ENCODE measurements at regions not wholly inside any gene's neighbourhood (a gene's known extent, or its start where the extent isn't known, plus 50 kb on each side); places are given as distances from the start of the nearest gene placed in this dataset.
"Not testable (repeated sequence)": the region's sequence is repeated elsewhere in the genome, so short reads cannot be mapped to it uniquely, and the experiment has no call there.

GRCh38 chr9:135185060-135185459, 97.6 kb downstream of the OLFM1 start:
- Mint-ChIP-seq H3K27ac (no peak overlapping the region), H3K27me3 (no peaks in the 10 kb centered on the region), H3K9me3 (no peaks in the 10 kb centered on the region), H3K4me1 (no peaks in the 10 kb centered on the region), H3K36me3 (no peaks in the 10 kb centered on the region), H3K4me3 (no peak overlapping the region)
- POLR2A ChIA-PET = no interaction called here
- DNase-seq (no peak), ATAC-seq (ENCODE audit: low read depth) (no peak)

- H3K36me3 Mint-ChIP-seq = no peaks in the 10 kb centered on the region
- ATAC-seq (ENCODE audit: low read depth) (no peak), DNase-seq (no peak)
- no peaks in the 10 kb centered on the region for H3K27me3 Mint-ChIP-seq
- no peaks in the 10 kb centered on the region for H3K9me3 Mint-ChIP-seq
- no peak overlapping the region for H3K27ac Mint-ChIP-seq
- H3K4me3 Mint-ChIP-seq = no peak overlapping the region
- POLR2A ChIA-PET = no interaction called here
- H3K4me1 Mint-ChIP-seq = no peaks in the 10 kb centered on the region
Measured at GRCh38 chr9:135186248-135187164, 99.0 kb downstream of the OLFM1 start.

- ATAC-seq (ENCODE audit: low read depth) = no peak
- no peak for DNase-seq
- POLR2A ChIA-PET = no interaction called here
- no peaks in the 10 kb centered on the region for H3K36me3 Mint-ChIP-seq
- no peaks in the 10 kb centered on the region for H3K4me1 Mint-ChIP-seq
- no peak overlapping the region for H3K4me3 Mint-ChIP-seq
- no peak overlapping the region for H3K27ac Mint-ChIP-seq
- H3K9me3 Mint-ChIP-seq = no peaks in the 10 kb centered on the region
- no peaks in the 10 kb centered on the region for H3K27me3 Mint-ChIP-seq
Measured at GRCh38 chr9:135187365-135187764, 99.9 kb downstream of the OLFM1 start.

GRCh38 chr9:135188681-135189151, 101.2 kb downstream of the OLFM1 start:
- ATAC-seq (ENCODE audit: low read depth) = no peak
- POLR2A ChIA-PET = no interaction called here
- Mint-ChIP-seq H3K9me3 (no peaks in the 10 kb centered on the region), H3K4me3 (no peak overlapping the region), H3K36me3 (no peaks in the 10 kb centered on the region), H3K27ac (no peak overlapping the region), H3K4me1 (no peaks in the 10 kb centered on the region), H3K27me3 (no peaks in the 10 kb centered on the region)
- DNase-seq = no peak

- no peak for ATAC-seq (ENCODE audit: low read depth)
- DNase-seq = no peak
- no peaks in the 10 kb centered on the region for H3K9me3 Mint-ChIP-seq
- H3K4me1 Mint-ChIP-seq = no peaks in the 10 kb centered on the region
- no peaks in the 10 kb centered on the region for H3K27me3 Mint-ChIP-seq
- POLR2A ChIA-PET = no interaction called here
- H3K4me3 Mint-ChIP-seq = no peak overlapping the region
- H3K36me3 Mint-ChIP-seq = no peaks in the 10 kb centered on the region
- H3K27ac Mint-ChIP-seq = no peak overlapping the region
Measured at GRCh38 chr9:135189497-135189896, 102.0 kb downstream of the OLFM1 start.

GRCh38 chr9:135190789-135191577, 103.5 kb downstream of the OLFM1 start:
- Mint-ChIP-seq H3K4me1 (no peaks in the 10 kb centered on the region), H3K36me3 (no peaks in the 10 kb centered on the region), H3K4me3 (no peak overlapping the region), H3K27ac (no peak overlapping the region), H3K9me3 (no peaks in the 10 kb centered on the region), H3K27me3 (no peaks in the 10 kb centered on the region)
- no peak for DNase-seq
- ATAC-seq (ENCODE audit: low read depth) = no peak
- POLR2A ChIA-PET = no interaction called here

- H3K27me3 Mint-ChIP-seq = no peaks in the 10 kb centered on the region
Measured at GRCh38 chr9:135192686-135193085, 105.2 kb downstream of the OLFM1 start.

GRCh38 chr9:135195975-135196374, 108.5 kb downstream of the OLFM1 start:
- H3K36me3 Mint-ChIP-seq; ATAC-seq (ENCODE audit: low read depth); H3K4me1 Mint-ChIP-seq; H3K4me3 Mint-ChIP-seq; H3K27ac Mint-ChIP-seq; POLR2A ChIA-PET; H3K9me3 Mint-ChIP-seq; H3K27me3 Mint-ChIP-seq: not testable (repeated sequence)
- peak; percentile 33 for DNase-seq

More at GRCh38 chr9:135192686-135193085, 105.2 kb downstream of the OLFM1 start:
- H3K4me3 Mint-ChIP-seq = no peak overlapping the region
- H3K36me3 Mint-ChIP-seq = no peaks in the 10 kb centered on the region
- POLR2A ChIA-PET = no interaction called here
- H3K9me3 Mint-ChIP-seq = peaks cover 2% of the 10 kb centered on the region
- H3K27ac Mint-ChIP-seq = no peak overlapping the region
- DNase-seq = no peak
- ATAC-seq (ENCODE audit: low read depth) = no peak
- H3K4me1 Mint-ChIP-seq = no peaks in the 10 kb centered on the region

GRCh38 chr9:135196474-135196873, 109.0 kb downstream of the OLFM1 start:
- ATAC-seq (ENCODE audit: low read depth) = no peak
- Mint-ChIP-seq H3K27ac (no peak overlapping the region), H3K4me3 (no peak overlapping the region), H3K9me3 (peaks cover 2% of the 10 kb centered on the region), H3K27me3 (peaks cover 2% of the 10 kb centered on the region), H3K36me3 (no peaks in the 10 kb centered on the region), H3K4me1 (no peaks in the 10 kb centered on the region)
- DNase-seq = no peak
- POLR2A ChIA-PET = no interaction called here

- POLR2A ChIA-PET = no interaction called here
- ATAC-seq (ENCODE audit: low read depth) (no peak), DNase-seq (no peak)
- no peaks in the 10 kb centered on the region for H3K4me1 Mint-ChIP-seq
- H3K27ac Mint-ChIP-seq = no peak overlapping the region
- peaks cover 2% of the 10 kb centered on the region for H3K9me3 Mint-ChIP-seq
- peaks cover 2% of the 10 kb centered on the region for H3K27me3 Mint-ChIP-seq
- no peak overlapping the region for H3K4me3 Mint-ChIP-seq
- H3K36me3 Mint-ChIP-seq = no peaks in the 10 kb centered on the region
Measured at GRCh38 chr9:135198144-135198543, 110.7 kb downstream of the OLFM1 start.

GRCh38 chr9:135198586-135199285, 111.3 kb downstream of the OLFM1 start:
- Mint-ChIP-seq H3K27ac (no peak overlapping the region), H3K4me3 (no peak overlapping the region), H3K4me1 (no peaks in the 10 kb centered on the region), H3K9me3 (peaks cover 2% of the 10 kb centered on the region), H3K36me3 (no peaks in the 10 kb centered on the region), H3K27me3 (peaks cover 2% of the 10 kb centered on the region)
- ATAC-seq (ENCODE audit: low read depth) = no peak
- no peak for DNase-seq
- POLR2A ChIA-PET = no interaction called here

- H3K27ac Mint-ChIP-seq = no peak overlapping the region
- H3K4me3 Mint-ChIP-seq = no peak overlapping the region
- DNase-seq (no peak), ATAC-seq (ENCODE audit: low read depth) (no peak)
- peaks cover 2% of the 10 kb centered on the region for H3K9me3 Mint-ChIP-seq
- H3K27me3 Mint-ChIP-seq = peaks cover 2% of the 10 kb centered on the region
- no peaks in the 10 kb centered on the region for H3K4me1 Mint-ChIP-seq
- H3K36me3 Mint-ChIP-seq = no peaks in the 10 kb centered on the region
- POLR2A ChIA-PET = no interaction called here
Measured at GRCh38 chr9:135199489-135199888, 112.0 kb downstream of the OLFM1 start.

- Mint-ChIP-seq H3K9me3 (peaks cover under 1% of the 10 kb centered on the region), H3K27me3 (peaks cover 2% of the 10 kb centered on the region), H3K27ac (no peak overlapping the region), H3K4me3 (no peak overlapping the region), H3K36me3 (no peaks in the 10 kb centered on the region), H3K4me1 (no peaks in the 10 kb centered on the region)
- DNase-seq = no peak
- no peak for ATAC-seq (ENCODE audit: low read depth)
- POLR2A ChIA-PET = no interaction called here
Measured at GRCh38 chr9:135201711-135202110, 114.2 kb downstream of the OLFM1 start.
